ENCODE measurements at regions not wholly inside any gene's neighbourhood (a gene's known extent, or its start where the extent isn't known, plus 50 kb on each side); places are given as distances from the start of the nearest gene placed in this dataset.

DNA sequence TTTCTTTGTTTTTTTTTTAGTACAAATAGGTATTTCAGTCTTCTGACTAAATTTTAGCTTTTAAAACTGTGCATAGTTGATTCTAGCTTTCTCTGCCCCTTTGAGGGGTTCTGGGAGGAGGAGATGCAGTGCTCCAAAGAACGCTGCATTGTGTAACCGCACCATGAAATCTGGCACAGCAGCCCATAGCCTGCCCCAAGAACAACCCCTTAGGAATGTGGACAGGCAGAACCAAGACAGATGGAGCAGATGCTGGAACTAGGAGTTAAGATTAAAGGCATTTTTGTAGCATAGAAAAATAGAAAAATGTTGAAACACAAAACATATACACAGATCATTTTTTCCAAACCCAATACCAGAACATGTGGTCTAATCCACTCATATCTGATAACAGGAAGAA lies 187.5 kb downstream of the SCG2 start:
- H3K9ac ChIP-seq: no peak overlapping the region

More for the DNA sequence above, 187.5 kb downstream of the SCG2 start:
- Histone ChIP-seq H3K4me1 (ENCODE audit: control insufficient read depth in 1 of 2, insufficient read depth in 2 of 2, low read depth in 1 of 2, low read length in 1 of 2) (no peaks in the 10 kb centered on the region; a peak in 1 of 4 replicates), H3K9me2 (no peaks in the 10 kb centered on the region), H3F3A (replicated peaks; ENCODE audit: insufficient read depth) (no peaks in the 10 kb centered on the region), H3K79me2 (ENCODE audit: insufficient read depth) (no peaks in the 10 kb centered on the region), H3K27ac (ENCODE audit: low read depth in 2 of 2, low read length in 1 of 2) (no peak overlapping the region), H3K4me2 (no peak overlapping the region), H2AFZ (ENCODE audit: low read depth) (0 out of 2 replicates have a peak overlapping the region, but pooled peaks have one; percentile 26), H3K27me3 (ENCODE audit: insufficient read depth) (no peaks in the 10 kb centered on the region), H3K4me3 (ENCODE audit: low read depth in 2 of 2, low read length in 1 of 2) (no peak overlapping the region), H3K36me3 (replicated peaks in 1 of 2; ENCODE audit: control insufficient read depth in 1 of 2, insufficient read depth in 2 of 2, low read length in 1 of 2) (no peaks in the 10 kb centered on the region), H3K9me3 (no peaks in the 10 kb centered on the region), H4K20me1 (ENCODE audit: insufficient read depth) (no peaks in the 10 kb centered on the region)
- TF ChIP-seq, protein P1, sequence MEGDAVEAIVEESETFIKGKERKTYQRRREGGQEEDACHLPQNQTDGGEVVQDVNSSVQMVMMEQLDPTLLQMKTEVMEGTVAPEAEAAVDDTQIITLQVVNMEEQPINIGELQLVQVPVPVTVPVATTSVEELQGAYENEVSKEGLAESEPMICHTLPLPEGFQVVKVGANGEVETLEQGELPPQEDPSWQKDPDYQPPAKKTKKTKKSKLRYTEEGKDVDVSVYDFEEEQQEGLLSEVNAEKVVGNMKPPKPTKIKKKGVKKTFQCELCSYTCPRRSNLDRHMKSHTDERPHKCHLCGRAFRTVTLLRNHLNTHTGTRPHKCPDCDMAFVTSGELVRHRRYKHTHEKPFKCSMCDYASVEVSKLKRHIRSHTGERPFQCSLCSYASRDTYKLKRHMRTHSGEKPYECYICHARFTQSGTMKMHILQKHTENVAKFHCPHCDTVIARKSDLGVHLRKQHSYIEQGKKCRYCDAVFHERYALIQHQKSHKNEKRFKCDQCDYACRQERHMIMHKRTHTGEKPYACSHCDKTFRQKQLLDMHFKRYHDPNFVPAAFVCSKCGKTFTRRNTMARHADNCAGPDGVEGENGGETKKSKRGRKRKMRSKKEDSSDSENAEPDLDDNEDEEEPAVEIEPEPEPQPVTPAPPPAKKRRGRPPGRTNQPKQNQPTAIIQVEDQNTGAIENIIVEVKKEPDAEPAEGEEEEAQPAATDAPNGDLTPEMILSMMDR (IDR thresholded peaks at IDR 0.05): no peak
- TF ChIP-seq, protein P2, sequence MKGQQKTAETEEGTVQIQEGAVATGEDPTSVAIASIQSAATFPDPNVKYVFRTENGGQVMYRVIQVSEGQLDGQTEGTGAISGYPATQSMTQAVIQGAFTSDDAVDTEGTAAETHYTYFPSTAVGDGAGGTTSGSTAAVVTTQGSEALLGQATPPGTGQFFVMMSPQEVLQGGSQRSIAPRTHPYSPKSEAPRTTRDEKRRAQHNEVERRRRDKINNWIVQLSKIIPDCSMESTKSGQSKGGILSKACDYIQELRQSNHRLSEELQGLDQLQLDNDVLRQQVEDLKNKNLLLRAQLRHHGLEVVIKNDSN (IDR thresholded peaks at IDR 0.05; ENCODE audit: borderline replicate concordance, low read depth): no peak
- no peak for TF ChIP-seq ELF1 (IDR thresholded peaks at IDR 0.05)
- no peak for TF ChIP-seq SIN3A (IDR thresholded peaks at IDR 0.05; ENCODE audit: borderline replicate concordance, low read depth, low read length)
- TF ChIP-seq EP300 (IDR thresholded peaks at IDR 0.05; ENCODE audit: borderline replicate concordance in 1 of 2, low read depth in 1 of 2, low read length in 1 of 2): no peak
- TF ChIP-seq YY1 (IDR thresholded peaks at IDR 0.05; ENCODE audit: low read depth): no peak
- no peak for TF ChIP-seq EZH2phosphoT487 (IDR thresholded peaks at IDR 0.05; ENCODE audit: borderline replicate concordance, low read depth)
- TF ChIP-seq SMC3 (IDR thresholded peaks at IDR 0.05; ENCODE audit: low read depth, low read length): no peak
- TF ChIP-seq, protein P3, sequence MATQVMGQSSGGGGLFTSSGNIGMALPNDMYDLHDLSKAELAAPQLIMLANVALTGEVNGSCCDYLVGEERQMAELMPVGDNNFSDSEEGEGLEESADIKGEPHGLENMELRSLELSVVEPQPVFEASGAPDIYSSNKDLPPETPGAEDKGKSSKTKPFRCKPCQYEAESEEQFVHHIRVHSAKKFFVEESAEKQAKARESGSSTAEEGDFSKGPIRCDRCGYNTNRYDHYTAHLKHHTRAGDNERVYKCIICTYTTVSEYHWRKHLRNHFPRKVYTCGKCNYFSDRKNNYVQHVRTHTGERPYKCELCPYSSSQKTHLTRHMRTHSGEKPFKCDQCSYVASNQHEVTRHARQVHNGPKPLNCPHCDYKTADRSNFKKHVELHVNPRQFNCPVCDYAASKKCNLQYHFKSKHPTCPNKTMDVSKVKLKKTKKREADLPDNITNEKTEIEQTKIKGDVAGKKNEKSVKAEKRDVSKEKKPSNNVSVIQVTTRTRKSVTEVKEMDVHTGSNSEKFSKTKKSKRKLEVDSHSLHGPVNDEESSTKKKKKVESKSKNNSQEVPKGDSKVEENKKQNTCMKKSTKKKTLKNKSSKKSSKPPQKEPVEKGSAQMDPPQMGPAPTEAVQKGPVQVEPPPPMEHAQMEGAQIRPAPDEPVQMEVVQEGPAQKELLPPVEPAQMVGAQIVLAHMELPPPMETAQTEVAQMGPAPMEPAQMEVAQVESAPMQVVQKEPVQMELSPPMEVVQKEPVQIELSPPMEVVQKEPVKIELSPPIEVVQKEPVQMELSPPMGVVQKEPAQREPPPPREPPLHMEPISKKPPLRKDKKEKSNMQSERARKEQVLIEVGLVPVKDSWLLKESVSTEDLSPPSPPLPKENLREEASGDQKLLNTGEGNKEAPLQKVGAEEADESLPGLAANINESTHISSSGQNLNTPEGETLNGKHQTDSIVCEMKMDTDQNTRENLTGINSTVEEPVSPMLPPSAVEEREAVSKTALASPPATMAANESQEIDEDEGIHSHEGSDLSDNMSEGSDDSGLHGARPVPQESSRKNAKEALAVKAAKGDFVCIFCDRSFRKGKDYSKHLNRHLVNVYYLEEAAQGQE (IDR thresholded peaks at IDR 0.05; ENCODE audit: low read depth, low read length): no peak
- TF ChIP-seq RFX5 (IDR thresholded peaks at IDR 0.05; ENCODE audit: low read length): no peak
- TF ChIP-seq MEF2A (IDR thresholded peaks at IDR 0.05; ENCODE audit: borderline replicate concordance, low read depth): no peak
- no peak for TF ChIP-seq POLR2AphosphoS5 (IDR thresholded peaks at IDR 0.05; ENCODE audit: low read depth, low read length)
- TF ChIP-seq FOXJ3 (CRISPR knock-in tag; IDR thresholded peaks at IDR 0.05): no peak
- ChIA-PET POLR2A (no interaction called here), CTCF (no interaction called here)
- 83% methylated on average over 2 of the region's 2 CpGs for WGBS (ENCODE audit: low lambda C conversion rate)
- DNase-seq: no peak

Data from SK-N-SH (cell line).